ENCODE measurements at regions not wholly inside any gene's neighbourhood (a gene's known extent, or its start where the extent isn't known, plus 50 kb on each side); places are given as distances from the start of the nearest gene placed in this dataset.

DNA sequence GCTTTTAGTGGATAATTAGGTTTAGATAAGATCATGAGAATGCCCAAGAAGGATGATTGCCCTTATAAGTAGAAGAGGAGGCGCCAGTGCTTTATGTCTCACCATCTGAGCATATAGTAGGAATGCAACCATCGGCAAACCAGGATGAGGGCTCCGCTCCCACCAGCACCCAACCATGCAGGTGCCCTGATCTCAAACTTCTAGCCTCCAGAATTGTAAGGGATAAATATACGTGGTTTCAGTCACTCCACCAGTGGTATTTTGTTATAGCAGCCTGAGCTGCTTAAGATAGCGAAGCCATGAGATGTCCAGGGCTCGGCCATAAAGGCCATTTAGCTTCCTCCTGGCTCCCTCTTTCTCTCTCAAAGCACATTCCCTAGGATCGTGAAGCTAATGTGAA lies 413.9 kb downstream of the MZT1 start:
- TF ChIP-seq EZH2 (IDR thresholded peaks at IDR 0.05; ENCODE audit: low read length, unreplicated experiment): no peak
- TF ChIP-seq, protein P1, sequence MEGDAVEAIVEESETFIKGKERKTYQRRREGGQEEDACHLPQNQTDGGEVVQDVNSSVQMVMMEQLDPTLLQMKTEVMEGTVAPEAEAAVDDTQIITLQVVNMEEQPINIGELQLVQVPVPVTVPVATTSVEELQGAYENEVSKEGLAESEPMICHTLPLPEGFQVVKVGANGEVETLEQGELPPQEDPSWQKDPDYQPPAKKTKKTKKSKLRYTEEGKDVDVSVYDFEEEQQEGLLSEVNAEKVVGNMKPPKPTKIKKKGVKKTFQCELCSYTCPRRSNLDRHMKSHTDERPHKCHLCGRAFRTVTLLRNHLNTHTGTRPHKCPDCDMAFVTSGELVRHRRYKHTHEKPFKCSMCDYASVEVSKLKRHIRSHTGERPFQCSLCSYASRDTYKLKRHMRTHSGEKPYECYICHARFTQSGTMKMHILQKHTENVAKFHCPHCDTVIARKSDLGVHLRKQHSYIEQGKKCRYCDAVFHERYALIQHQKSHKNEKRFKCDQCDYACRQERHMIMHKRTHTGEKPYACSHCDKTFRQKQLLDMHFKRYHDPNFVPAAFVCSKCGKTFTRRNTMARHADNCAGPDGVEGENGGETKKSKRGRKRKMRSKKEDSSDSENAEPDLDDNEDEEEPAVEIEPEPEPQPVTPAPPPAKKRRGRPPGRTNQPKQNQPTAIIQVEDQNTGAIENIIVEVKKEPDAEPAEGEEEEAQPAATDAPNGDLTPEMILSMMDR (conservative IDR thresholded peaks at IDR 0.05; ENCODE audit: low read depth, low read length): no peak
